ENCODE measurements at regions not wholly inside any gene's neighbourhood (a gene's known extent, or its start where the extent isn't known, plus 50 kb on each side); places are given as distances from the start of the nearest gene placed in this dataset.

- Histone ChIP-seq H3K27me3 (no peaks in the 10 kb centered on the region), H3K4me1 (no peaks in the 10 kb centered on the region), H3K27ac (no peak overlapping the region), H3K36me3 (no peaks in the 10 kb centered on the region), H3K9me3 (no peaks in the 10 kb centered on the region), H3K4me3 (no peak overlapping the region)
- TF ChIP-seq CTCF (IDR thresholded peaks at IDR 0.05): no peak
- intact Hi-C loops (cut with DNase I): no loop called here
- DNase-seq (ENCODE audit: low spot score in 2 of 2): peak in 1 of 2 donors; percentile 38
Observed at GRCh38 chr9:89844535-89844934, 239.7 kb downstream of the GADD45G start.

- DNase-seq (ENCODE audit: low spot score in 2 of 2): peak in 1 of 2 donors; percentile 42
- peaks cover 0 to 1% of the 10 kb centered on the region in 2 donors for H3K4me1 ChIP-seq
- H3K9me3 ChIP-seq: no peaks in the 10 kb centered on the region
- no peak overlapping the region for H3K4me3 ChIP-seq
- no peaks in the 10 kb centered on the region for H3K36me3 ChIP-seq
- TF ChIP-seq CTCF (IDR thresholded peaks at IDR 0.05): no peak
- intact Hi-C loops (cut with DNase I): no loop called here
- no peaks in the 10 kb centered on the region for H3K27me3 ChIP-seq
- no peak overlapping the region for H3K27ac ChIP-seq
Observed at GRCh38 chr9:89845321-89845720, 240.5 kb downstream of the GADD45G start.

- Histone ChIP-seq H3K27me3 (no peaks in the 10 kb centered on the region), H3K9me3 (no peaks in the 10 kb centered on the region), H3K27ac (no peak overlapping the region), H3K4me3 (no peak overlapping the region), H3K4me1 (peaks cover 0 to 2% of the 10 kb centered on the region in 2 donors), H3K36me3 (no peaks in the 10 kb centered on the region)
- TF ChIP-seq CTCF (IDR thresholded peaks at IDR 0.05): no peak
- DNase-seq (ENCODE audit: low spot score in 2 of 2): peak in 1 of 2 donors; percentile 15
- intact Hi-C loops (cut with DNase I): no loop called here
Observed at GRCh38 chr9:89845862-89846261, 241.1 kb downstream of the GADD45G start.

- H3K27ac ChIP-seq: no peak overlapping the region
- peak in 1 of 2 donors; percentile 25 for DNase-seq (ENCODE audit: low spot score in 2 of 2)
- H3K9me3 ChIP-seq: no peaks in the 10 kb centered on the region
- no peaks in the 10 kb centered on the region for H3K27me3 ChIP-seq
- H3K4me1 ChIP-seq: peaks cover 0 to 4% of the 10 kb centered on the region in 2 donors
- intact Hi-C loops (cut with DNase I): no loop called here
- no peak overlapping the region for H3K4me3 ChIP-seq
- TF ChIP-seq CTCF (IDR thresholded peaks at IDR 0.05): no peak
- H3K36me3 ChIP-seq: no peaks in the 10 kb centered on the region
Observed at GRCh38 chr9:89848060-89849040, 243.5 kb downstream of the GADD45G start.

GRCh38 chr9:89849096-89849495 lies 244.3 kb downstream of the GADD45G start:
- intact Hi-C loops (cut with DNase I): no loop called here
- no peak overlapping the region for H3K4me3 ChIP-seq
- H3K9me3 ChIP-seq: no peaks in the 10 kb centered on the region
- H3K27me3 ChIP-seq: no peaks in the 10 kb centered on the region
- no peak overlapping the region for H3K27ac ChIP-seq
- peak in 1 of 2 donors; percentile 15 for DNase-seq (ENCODE audit: low spot score in 2 of 2)
- TF ChIP-seq CTCF (IDR thresholded peaks at IDR 0.05): no peak
- H3K36me3 ChIP-seq: no peaks in the 10 kb centered on the region
- H3K4me1 ChIP-seq: peaks cover 0 to 4% of the 10 kb centered on the region in 2 donors

Measured in ascending aorta (tissue), 2 donors.